GM19324 (cell line): ENCODE measurements at regions not wholly inside any gene's neighbourhood (a gene's known extent, or its start where the extent isn't known, plus 50 kb on each side); places are given as distances from the start of the nearest gene placed in this dataset.
A peak's percentile ranks its signal among the peaks of the same experiment; 100 is the strongest.
"Not testable (repeated sequence)": the region's sequence is repeated elsewhere in the genome, so short reads cannot be mapped to it uniquely, and the experiment has no call there.

Source experiments
- ATAC-seq: cut with Tn5 transposase; IDR thresholded peaks from one replicate; pipeline ENCODE4 v1.9.1; 2021; ENCODE audit warnings: mild to moderate bottlenecking, moderate library complexity; ENCODE audit not compliant: unreplicated experiment, low FRiP score

- no peak for ATAC-seq
Measured at GRCh38 chr11:96447208-96448110, 57.6 kb downstream of the JRKL start.

DNA sequence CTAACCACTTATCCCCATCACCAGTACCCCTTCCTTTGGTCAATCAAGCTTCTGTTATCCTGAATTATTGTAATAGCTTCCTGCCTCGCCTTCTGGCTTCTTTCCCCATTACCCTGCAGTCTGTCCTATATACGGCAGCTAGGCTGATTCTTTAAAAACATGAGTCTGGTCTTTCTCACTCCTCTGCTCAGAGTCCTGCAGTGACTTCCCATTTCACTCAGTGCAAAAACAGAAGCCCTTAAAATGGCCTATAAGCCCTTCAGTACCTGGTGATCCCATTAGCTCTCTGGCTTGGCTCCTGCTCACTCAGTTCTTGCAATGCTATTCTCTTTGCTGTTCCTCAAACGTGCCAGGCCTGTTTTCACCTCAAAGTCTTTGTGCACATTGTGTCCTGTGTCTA lies 58.4 kb downstream of the JRKL start:
- ATAC-seq, result no peak

GRCh38 chr11:96456111-96456510 lies 66.3 kb downstream of the JRKL start:
- no peak for ATAC-seq

DNA sequence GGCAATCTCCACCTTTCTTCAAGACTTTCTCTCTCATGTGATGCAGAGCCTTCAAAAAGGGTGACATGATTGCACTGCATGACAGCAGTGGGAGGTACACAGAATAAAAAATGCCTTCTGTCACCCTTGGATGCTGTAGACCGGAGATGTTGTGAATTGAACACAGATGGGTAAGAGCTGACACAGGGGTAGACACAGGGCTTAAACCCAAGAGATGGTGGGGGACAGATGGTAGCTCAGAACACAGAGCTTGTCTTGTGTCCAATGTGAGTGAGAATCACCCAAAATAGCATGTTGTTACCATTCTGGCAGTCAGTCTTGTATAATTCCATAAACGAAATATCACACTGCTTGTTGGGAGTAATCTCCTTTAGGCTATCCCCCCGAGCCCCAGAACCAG lies 69.9 kb downstream of the JRKL start:
- ATAC-seq, result no peak

DNA sequence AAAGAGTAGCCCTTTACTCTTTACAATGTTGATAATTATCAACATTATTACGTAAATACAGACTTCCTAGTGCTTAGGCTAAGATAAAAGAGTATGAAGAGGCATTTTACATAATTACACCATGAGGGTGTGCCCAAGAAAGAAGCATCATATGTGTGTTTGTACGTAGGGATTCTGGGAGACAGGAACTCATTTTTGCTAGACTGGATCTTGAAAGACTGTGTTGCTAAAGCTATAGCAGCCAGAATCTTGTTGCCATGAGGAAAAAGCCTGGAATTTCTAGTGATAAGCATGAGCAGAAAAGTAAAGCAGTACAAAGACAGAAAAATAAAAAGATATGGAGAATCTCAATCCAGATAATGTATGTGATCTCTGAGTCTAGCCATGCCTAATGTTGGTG lies 72.1 kb downstream of the JRKL start:
- ATAC-seq, result no peak

DNA sequence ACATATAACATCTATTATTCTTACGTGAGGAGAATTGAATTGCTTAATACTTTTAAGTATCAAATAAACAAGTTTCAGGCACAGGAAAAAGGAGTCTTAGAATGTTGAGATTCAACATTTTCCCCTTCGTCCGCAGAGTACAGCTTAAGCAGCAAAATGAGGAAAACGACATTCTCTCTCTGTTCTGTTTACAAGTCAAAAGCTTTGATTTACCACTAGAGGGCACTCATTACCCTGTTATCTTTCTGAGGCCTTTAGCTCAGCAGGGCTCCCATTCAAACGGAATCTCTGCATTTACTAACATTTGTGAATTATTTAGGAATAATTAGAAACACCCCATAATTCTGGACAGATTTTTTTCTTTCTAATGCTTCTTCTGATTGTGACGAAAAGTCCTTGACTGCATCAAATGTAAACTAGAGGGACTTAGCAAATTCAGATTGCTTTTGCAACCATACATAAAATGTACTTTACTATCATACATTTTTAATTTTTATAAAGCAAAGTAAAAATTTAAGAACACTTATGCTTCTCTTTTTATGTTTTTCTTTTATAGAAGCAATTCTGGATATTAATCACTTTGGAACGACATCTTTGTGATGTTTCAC lies 75.0 kb downstream of the JRKL start:
- ATAC-seq, result peak; percentile 69

DNA sequence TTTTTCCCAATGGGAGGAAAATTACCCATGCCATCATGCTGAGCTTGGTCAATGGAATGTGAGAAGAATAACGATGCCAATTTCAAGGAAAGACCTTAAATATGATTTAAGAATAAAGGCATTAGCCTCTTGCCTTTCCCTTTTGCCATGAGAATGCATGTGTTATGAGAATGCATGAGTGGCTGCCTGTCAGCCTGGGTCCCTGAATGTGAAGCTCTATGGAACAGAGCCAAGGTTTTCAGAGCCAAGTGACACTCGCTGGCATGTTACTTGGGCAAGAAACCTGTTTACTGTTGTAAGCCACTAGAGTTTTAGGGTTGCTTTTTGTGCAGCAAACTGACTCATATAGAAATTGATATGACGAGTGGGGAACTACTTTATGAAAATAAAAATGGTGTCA lies 75.7 kb downstream of the JRKL start:
- ATAC-seq, result no peak

DNA sequence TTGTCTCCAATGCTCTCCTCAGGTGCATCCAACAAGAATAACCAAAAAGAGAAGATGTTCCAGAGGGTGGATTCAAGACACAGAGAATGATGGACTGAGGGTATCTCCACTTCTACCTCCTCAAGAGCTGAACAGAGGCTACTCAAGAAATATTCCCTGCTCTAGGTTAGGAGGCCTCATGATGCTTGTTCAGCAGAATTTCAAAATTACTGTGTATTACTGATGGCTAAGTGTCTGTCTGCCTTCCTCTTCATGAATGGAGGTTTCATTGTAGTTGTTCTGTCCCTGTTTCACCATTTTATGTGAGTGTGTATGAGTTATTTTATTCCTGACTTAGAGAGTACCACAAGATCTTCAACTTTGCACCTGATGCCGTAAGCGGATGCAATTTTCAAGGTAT lies 76.8 kb downstream of the JRKL start:
- no peak for ATAC-seq

- ATAC-seq, result no peak
Measured at GRCh38 chr11:96469776-96470175, 80.0 kb downstream of the JRKL start.

GRCh38 chr11:96470521-96470920 lies 80.7 kb downstream of the JRKL start:
- ATAC-seq, result no peak

DNA sequence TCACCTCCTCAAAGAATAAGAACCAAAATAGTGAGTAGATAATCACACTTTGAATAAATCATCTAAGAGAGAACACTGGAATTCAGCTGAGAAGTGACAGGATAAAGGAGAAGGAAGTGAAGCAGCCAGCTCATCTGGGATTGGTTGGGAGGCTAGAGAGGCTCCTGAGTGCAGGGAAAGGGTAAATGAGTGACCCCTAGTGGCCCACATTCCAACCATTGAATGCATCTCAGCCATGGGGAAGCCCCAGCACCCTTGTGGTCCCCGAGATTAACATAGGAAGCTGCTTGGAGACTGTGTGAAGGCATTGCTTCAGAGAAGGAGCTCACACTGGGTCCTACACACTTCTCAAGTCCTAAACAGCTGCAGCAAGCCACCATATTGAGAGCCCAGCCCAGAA lies 82.3 kb downstream of the JRKL start:
- no peak for ATAC-seq

GRCh38 chr11:96474263-96474662 lies 84.5 kb downstream of the JRKL start:
- ATAC-seq, result no peak

DNA sequence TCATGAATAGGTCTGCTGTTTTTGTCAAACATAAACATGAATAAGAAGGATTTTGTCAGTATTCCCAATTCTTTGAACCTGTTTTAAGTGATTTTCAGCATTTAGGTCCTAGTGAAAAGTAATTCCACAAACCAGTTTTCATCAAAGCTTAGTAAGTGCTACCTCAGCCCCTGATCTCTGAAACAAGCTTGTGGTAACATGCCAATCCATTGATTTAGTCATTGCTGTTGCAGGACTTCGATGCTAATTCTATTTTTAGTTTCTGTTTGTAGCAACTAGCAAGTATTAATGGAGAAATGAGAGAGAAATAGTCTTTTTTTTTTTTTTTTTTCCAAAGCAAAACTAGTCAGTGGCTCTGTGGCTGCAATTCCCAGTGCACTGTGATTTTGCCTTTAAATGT lies 91.4 kb downstream of the JRKL start:
- ATAC-seq, result no peak

- ATAC-seq, result no peak
Measured at GRCh38 chr11:96481771-96482170, 92.0 kb downstream of the JRKL start.

- ATAC-seq, result no peak
Measured at GRCh38 chr11:96482193-96482592, 92.4 kb downstream of the JRKL start.

GRCh38 chr11:96483374-96483955 lies 93.7 kb downstream of the JRKL start:
- no peak for ATAC-seq

DNA sequence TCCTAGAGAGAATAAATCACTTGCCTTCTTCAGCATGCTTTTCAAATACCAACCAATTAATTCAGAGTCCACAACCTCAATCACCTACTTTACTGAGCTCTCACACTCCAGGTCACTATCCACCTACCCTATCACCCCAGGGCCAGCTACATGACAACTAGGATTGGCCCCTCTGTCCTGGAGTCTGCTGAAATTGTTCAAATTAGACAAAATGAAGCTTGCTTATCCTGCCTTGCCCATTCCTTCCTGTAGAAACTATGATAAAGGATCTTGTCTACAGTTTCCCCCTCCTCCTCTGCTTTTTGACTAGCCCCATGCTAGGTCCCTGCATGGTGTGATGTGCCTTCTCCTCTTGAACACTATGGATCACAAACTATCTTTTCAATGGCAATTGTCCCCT lies 94.5 kb downstream of the JRKL start:
- no peak for ATAC-seq

GRCh38 chr11:96486890-96487611 lies 97.2 kb downstream of the JRKL start:
- ATAC-seq, result no peak

- ATAC-seq, result not testable (repeated sequence)
Measured at GRCh38 chr11:96488911-96489310, 99.1 kb downstream of the JRKL start.

GRCh38 chr11:96500440-96500839 lies 110.6 kb downstream of the JRKL start:
- no peak for ATAC-seq

- no peak for ATAC-seq
Measured at GRCh38 chr11:96506041-96506440, 116.2 kb downstream of the JRKL start.
